MCF 10A (cell line): ENCODE measurements at regions not wholly inside any gene's neighbourhood (a gene's known extent, or its start where the extent isn't known, plus 50 kb on each side); places are given as distances from the start of the nearest gene placed in this dataset.
"Not testable (repeated sequence)": the region's sequence is repeated elsewhere in the genome, so short reads cannot be mapped to it uniquely, and the experiment has no call there.

Experiments used
- BruUV-seq: library from RNA; stranded (reverse); fragments of 400-500 nt; replicated peaks from 2 replicates; lab custom pipeline; 2021; lab: Mats Ljungman, UMichigan
- CTCF ChIA-PET: fragments of 300-600 bp; sonication (Branson Sonifier 250); formaldehyde crosslinking; extraction: SDS; loops from one replicate; lab custom pipeline; 2021; ENCODE audit warnings: antibody characterized with exemption, inconsistent platforms; lab: Yijun Ruan, JAX
- POLR2A ChIA-PET: fragments of 300-600, 350-650 bp; sonication (Branson Sonifier 250); formaldehyde crosslinking; extraction: SDS; loops from one replicate; lab custom pipeline; 2020; ENCODE audit warnings: antibody characterized with exemption, inconsistent platforms; lab: Yijun Ruan, JAX
- DNase-seq: peaks from one replicate; pipeline ENCODE4 v3.0.0-alpha.2; 2018; ENCODE audit not compliant: unreplicated experiment
- H3K27ac Mint-ChIP-seq: one replicate; pipeline ENCODE4 v1.8.0; 2022; ENCODE audit warnings: mild to moderate bottlenecking, low read depth, mixed read lengths; ENCODE audit not compliant: unreplicated experiment
- H3K27me3 Mint-ChIP-seq: one replicate; pipeline ENCODE4 v1.8.0; 2022; ENCODE audit warnings: mixed read lengths; ENCODE audit not compliant: insufficient read depth, unreplicated experiment
- H3K36me3 Mint-ChIP-seq: one replicate; pipeline ENCODE4 v1.8.0; 2022; ENCODE audit warnings: mild to moderate bottlenecking, moderate library complexity, mixed read lengths; ENCODE audit not compliant: insufficient read depth, unreplicated experiment
- H3K4me1 Mint-ChIP-seq: one replicate; pipeline ENCODE4 v1.8.0; 2022; ENCODE audit warnings: mixed read lengths; ENCODE audit not compliant: insufficient read depth, unreplicated experiment
- H3K4me3 Mint-ChIP-seq: one replicate; pipeline ENCODE4 v1.8.0; 2022; ENCODE audit warnings: mild to moderate bottlenecking, moderate library complexity, mixed read lengths; ENCODE audit not compliant: unreplicated experiment
- H3K9me3 Mint-ChIP-seq: one replicate; pipeline ENCODE4 v1.8.0; 2022; ENCODE audit warnings: mixed read lengths; ENCODE audit not compliant: unreplicated experiment
- CTCF ChIP-seq: fragments of 200-600 bp; IDR thresholded peaks from one replicate; pipeline ENCODE4 v1.8.0; 2022; ENCODE audit warnings: antibody characterized with exemption, mild to moderate bottlenecking; ENCODE audit not compliant: unreplicated experiment
- intact Hi-C: fragments of 100-400 bp; cut with micrococcal nuclease; formaldehyde crosslinking; loops from 2 replicates; pipeline ENCODE4 v1.14.1; 2022

GRCh38 chr7:142471820-142472219 is 214.0 kb upstream of the PRSS58 start:
- BruUV-seq = no TSS peak
- Mint-ChIP-seq H3K27me3 (peaks cover 12% of the 10 kb centered on the region), H3K4me1 (peaks cover 9% of the 10 kb centered on the region), H3K27ac (no peak overlapping the region), H3K36me3 (no peaks in the 10 kb centered on the region), H3K4me3 (no peak overlapping the region), H3K9me3 (no peaks in the 10 kb centered on the region)
- no peak for DNase-seq
- intact Hi-C loops = loop anchor here (1.0 kb wide), 1 partner anchor 37 kb away; no protein-coding TSS in a partner anchor
- no peak for TF ChIP-seq CTCF
- POLR2A ChIA-PET = interaction anchor here (0.6 kb wide), 1 partner anchor 678 kb away, joined by 3 read pairs; no protein-coding TSS in a partner anchor
- CTCF ChIA-PET = interaction anchor here (1.1 to 18.1 kb wide), 7 partner anchors 6 to 336 kb away, joined by 3 to 345 read pairs (median 5); no protein-coding TSS in a partner anchor

DNA sequence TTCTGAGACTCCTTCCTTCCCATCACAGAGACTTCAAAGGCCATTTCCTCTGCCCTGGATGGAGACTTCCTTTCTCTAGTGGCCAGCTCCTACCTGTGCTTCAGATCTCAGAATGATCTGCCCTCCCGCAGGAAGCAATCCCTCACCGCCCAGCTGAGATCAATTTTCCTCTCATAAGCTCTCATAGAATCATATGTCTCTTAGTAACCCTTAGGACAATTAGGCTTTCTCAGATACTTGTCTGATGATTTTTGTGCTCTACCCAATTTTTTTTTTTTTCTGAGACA is 212.6 kb upstream of the PRSS58 start:
- DNase-seq = no peak
- Mint-ChIP-seq H3K27ac (no peak overlapping the region), H3K4me1 (no peaks in the 10 kb centered on the region), H3K9me3 (no peaks in the 10 kb centered on the region), H3K4me3 (no peak overlapping the region), H3K36me3 (no peaks in the 10 kb centered on the region), H3K27me3 (peaks cover 12% of the 10 kb centered on the region)
- intact Hi-C loops = no loop called here
- no TSS peak for BruUV-seq
- CTCF ChIA-PET = interaction anchor here (0.9 to 18.1 kb wide), 6 partner anchors 8 to 112 kb away, joined by 3 to 345 read pairs (median 5); no protein-coding TSS in a partner anchor
- no peak for TF ChIP-seq CTCF
- POLR2A ChIA-PET = no interaction called here

GRCh38 chr7:142469696-142470543 is 212.1 kb upstream of the PRSS58 start:
- Mint-ChIP-seq H3K4me3 (no peak overlapping the region), H3K27me3 (peaks cover 12% of the 10 kb centered on the region), H3K27ac (no peak overlapping the region), H3K4me1 (no peaks in the 10 kb centered on the region), H3K36me3 (no peaks in the 10 kb centered on the region), H3K9me3 (no peaks in the 10 kb centered on the region)
- POLR2A ChIA-PET = no interaction called here
- no TSS peak for BruUV-seq
- TF ChIP-seq CTCF = no peak
- CTCF ChIA-PET = interaction anchor here (0.9 to 18.1 kb wide), 5 partner anchors 7 to 111 kb away, joined by 3 to 345 read pairs (median 7); no protein-coding TSS in a partner anchor
- intact Hi-C loops = no loop called here
- DNase-seq = no peak

GRCh38 chr7:142468871-142469665 is 211.2 kb upstream of the PRSS58 start:
- DNase-seq = no peak
- TF ChIP-seq CTCF = no peak
- intact Hi-C loops = no loop called here
- POLR2A ChIA-PET = no interaction called here
- no peaks in the 10 kb centered on the region for H3K4me1 Mint-ChIP-seq
- H3K27me3 Mint-ChIP-seq = peaks cover 12% of the 10 kb centered on the region
- no peaks in the 10 kb centered on the region for H3K36me3 Mint-ChIP-seq
- H3K4me3 Mint-ChIP-seq = no peak overlapping the region
- CTCF ChIA-PET = interaction anchor here (1.0 to 18.1 kb wide), 6 partner anchors 6 to 110 kb away, joined by 3 to 345 read pairs (median 6); no protein-coding TSS in a partner anchor
- BruUV-seq = no TSS peak
- no peaks in the 10 kb centered on the region for H3K9me3 Mint-ChIP-seq
- no peak overlapping the region for H3K27ac Mint-ChIP-seq

- BruUV-seq, H3K4me3 Mint-ChIP-seq, H3K27ac Mint-ChIP-seq, H3K4me1 Mint-ChIP-seq, DNase-seq, H3K36me3 Mint-ChIP-seq, H3K9me3 Mint-ChIP-seq, intact Hi-C loops, POLR2A ChIA-PET: not testable (repeated sequence)
- CTCF ChIA-PET = interaction anchor here (0.7 to 18.1 kb wide), 6 partner anchors 8 to 316 kb away, joined by 3 to 345 read pairs (median 4); no protein-coding TSS in a partner anchor
- H3K27me3 Mint-ChIP-seq = peaks cover 12% of the 10 kb centered on the region
Observed at GRCh38 chr7:142467056-142467655, 209.3 kb upstream of the PRSS58 start.
